HG03565 (cell line): ENCODE measurements at regions not wholly inside any gene's neighbourhood (a gene's known extent, or its start where the extent isn't known, plus 50 kb on each side); places are given as distances from the start of the nearest gene placed in this dataset.

Experiments used
- ATAC-seq: cut with Tn5 transposase; IDR thresholded peaks from one replicate; pipeline ENCODE4 v1.9.1; 2021; ENCODE audit warnings: mild to moderate bottlenecking, moderate library complexity; ENCODE audit not compliant: unreplicated experiment

DNA sequence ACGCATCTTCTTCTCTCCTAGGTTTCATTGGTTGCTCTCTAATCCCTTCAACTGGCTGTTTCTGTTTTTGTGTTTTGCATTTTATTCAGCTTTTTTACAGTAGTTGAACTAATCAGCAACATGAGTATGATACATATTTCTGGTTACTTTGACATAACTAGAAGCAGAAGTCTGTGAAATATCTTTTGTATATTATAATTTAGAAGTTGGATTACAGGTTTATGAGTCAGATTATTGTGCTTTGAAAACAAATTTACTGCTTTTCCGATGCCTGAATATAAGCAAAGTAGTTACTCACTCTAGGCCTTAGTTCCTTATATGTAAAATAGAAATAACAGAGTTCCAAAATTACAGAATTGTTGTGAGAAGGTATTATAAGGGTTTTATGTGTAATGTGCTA is 96.2 kb upstream of the MEOX2 start:
- no peak for ATAC-seq

DNA sequence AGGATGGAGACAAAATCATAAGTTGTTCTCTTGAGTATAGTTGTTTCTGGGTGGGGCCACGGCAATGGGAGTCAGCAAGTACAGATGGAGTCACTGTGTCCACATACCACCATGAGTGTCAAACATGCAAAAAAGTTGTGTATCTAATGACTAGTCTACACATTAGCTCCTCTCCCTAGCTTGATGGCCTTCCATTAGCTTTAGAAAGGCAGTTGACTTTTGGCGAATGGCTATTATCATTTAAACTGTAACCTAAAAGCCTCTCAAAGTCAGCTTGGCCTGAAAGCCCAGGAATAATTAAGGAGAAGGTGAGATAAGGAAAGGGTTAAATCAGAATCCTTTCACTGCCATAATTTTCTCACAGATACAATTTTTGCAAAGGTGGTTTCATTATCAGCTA is 95.5 kb upstream of the MEOX2 start:
- no peak for ATAC-seq

GRCh38 chr7:15780271-15780670 is 93.8 kb upstream of the MEOX2 start:
- no peak for ATAC-seq

- no peak for ATAC-seq
Observed at GRCh38 chr7:15778191-15778590, 91.7 kb upstream of the MEOX2 start.

DNA sequence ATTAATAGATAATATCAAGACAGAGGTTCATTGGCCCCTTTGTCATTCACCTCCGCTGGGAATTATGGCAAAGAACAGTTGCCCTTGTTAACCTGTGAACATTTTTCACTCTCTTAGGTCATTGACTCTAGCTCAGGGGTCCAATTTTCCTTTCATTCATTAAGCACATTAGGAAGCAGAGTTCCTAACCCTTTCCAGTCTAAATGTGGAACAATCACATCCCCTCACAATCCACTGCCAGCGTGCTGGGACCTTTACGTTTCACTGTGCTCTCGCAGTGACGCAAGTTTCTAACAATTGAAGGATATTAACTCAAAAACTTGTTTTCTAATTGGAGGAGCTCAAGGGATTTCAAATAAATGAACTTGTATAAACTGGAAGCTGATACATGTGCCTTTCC is 79.3 kb upstream of the MEOX2 start:
- ATAC-seq: no peak

- ATAC-seq: no peak
Observed at GRCh38 chr7:15764851-15765382, 78.4 kb upstream of the MEOX2 start.

GRCh38 chr7:15764010-15764409 is 77.5 kb upstream of the MEOX2 start:
- ATAC-seq: no peak

GRCh38 chr7:15757041-15758000 is 70.8 kb upstream of the MEOX2 start:
- ATAC-seq: no peak

GRCh38 chr7:15755061-15755460 is 68.6 kb upstream of the MEOX2 start:
- ATAC-seq: no peak

DNA sequence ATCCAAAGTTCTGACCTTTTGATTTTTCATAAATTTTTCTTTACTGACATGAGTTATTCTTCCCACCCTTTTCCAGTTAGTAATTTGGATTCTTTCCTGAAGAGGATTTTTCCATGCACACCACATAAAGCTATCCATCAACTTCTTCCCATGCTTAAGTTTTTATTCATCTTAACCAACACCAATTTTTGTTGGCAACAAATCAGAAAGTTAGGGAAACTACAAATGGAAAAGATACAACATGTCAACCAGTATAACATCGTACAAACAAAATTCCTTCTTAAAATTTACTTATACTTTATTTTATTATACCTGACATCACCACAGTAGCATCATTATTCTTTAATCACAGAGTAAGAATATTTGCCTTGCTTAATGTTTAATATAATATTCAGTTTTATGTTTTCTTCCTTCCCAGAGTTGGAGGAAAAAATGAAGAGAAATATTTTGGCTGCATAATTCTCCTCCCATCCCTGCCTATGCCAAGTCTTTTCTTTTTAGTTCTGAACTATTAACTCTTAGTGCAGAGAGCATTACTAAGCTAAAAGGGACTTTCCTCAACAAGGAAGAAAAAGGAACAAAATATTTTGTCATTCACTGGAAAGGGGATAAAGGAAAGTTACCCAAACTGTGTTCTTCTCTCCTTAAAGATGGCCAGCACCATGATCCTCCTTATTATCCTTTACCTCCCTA is 67.5 kb upstream of the MEOX2 start:
- no peak for ATAC-seq

DNA sequence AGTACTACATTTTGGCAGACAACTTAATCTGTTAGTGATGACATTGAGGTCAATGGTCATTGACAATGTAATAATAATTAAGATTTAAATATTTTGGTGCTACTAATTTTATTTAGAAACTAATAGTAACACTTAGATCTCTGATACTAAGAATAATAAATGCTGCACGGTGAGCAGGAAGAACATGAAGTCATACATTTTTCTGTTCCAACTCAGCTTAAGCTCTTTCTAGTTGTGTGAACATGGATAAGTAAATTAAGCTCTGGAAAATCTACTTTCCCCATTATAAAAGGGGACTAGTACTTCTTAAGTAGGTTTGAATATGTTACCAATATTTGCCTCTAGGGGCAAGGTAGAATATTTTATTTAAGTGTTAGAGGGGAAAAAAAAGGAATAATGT is 65.9 kb upstream of the MEOX2 start:
- ATAC-seq: no peak

- ATAC-seq: no peak
Observed at GRCh38 chr7:15751191-15751701, 64.8 kb upstream of the MEOX2 start.

DNA sequence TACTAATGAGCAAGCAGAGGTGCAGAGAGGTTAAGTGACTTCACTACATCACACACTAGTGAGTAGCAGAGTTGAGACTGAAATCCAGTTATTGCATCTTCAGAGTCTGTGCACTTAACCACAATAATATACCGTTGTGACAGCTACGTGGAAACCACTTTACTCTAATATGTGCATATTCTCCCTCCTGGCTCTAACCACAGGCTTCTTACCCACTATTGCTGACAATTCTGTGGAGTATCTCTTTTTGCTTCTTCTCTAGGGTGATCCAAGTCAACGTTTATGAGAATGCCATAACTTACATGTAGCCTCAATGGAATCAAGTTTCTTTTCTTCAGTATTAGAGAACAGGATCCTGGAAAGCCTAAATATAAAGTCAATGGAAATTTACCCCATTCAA is 64.2 kb upstream of the MEOX2 start:
- no peak for ATAC-seq

GRCh38 chr7:15749631-15750030 is 63.1 kb upstream of the MEOX2 start:
- ATAC-seq: no peak

DNA sequence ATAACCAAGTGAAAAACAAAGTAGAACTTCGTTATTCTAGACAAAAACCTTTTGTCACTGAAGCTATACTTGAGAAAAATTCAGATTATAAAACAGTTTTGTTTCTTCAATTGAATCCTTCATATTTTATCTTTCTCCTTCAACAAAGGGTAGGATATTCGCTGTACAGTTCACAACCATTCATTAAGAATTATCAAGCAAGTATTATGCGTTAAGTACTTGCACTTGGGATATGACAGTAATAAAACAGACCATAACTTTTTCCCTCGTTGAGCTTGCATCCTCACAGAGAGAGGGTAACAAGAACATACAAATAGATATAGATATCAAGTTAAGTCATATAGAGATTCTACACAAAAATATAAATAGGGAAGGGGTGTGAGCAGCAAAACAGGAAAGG is 61.2 kb upstream of the MEOX2 start:
- ATAC-seq: no peak

- ATAC-seq: no peak
Observed at GRCh38 chr7:15747301-15747700, 60.8 kb upstream of the MEOX2 start.

GRCh38 chr7:15743926-15744480 is 57.5 kb upstream of the MEOX2 start:
- ATAC-seq: no peak

- no peak for ATAC-seq
Observed at GRCh38 chr7:15737601-15738000, 51.1 kb upstream of the MEOX2 start.
